PC-9 (cell line): ENCODE measurements at regions not wholly inside any gene's neighbourhood (a gene's known extent, or its start where the extent isn't known, plus 50 kb on each side); places are given as distances from the start of the nearest gene placed in this dataset.

ENCODE experiments used
- EZH2 ChIP-seq: fragments of 200-600 bp; sonication (generic); IDR thresholded peaks from 2 replicates; pipeline ENCODE4 v1.8.0; 2017; ENCODE audit warnings: antibody characterized with exemption, low read depth
- TF ChIP-seq, protein P1 (sequence below): fragments of 200-600 bp; sonication (generic); conservative IDR thresholded peaks from 2 replicates; pipeline ENCODE4 v1.6.1; 2017; ENCODE audit warnings: mixed run types, antibody characterized with exemption, mild to moderate bottlenecking, moderate library complexity

- TF ChIP-seq, protein P1, sequence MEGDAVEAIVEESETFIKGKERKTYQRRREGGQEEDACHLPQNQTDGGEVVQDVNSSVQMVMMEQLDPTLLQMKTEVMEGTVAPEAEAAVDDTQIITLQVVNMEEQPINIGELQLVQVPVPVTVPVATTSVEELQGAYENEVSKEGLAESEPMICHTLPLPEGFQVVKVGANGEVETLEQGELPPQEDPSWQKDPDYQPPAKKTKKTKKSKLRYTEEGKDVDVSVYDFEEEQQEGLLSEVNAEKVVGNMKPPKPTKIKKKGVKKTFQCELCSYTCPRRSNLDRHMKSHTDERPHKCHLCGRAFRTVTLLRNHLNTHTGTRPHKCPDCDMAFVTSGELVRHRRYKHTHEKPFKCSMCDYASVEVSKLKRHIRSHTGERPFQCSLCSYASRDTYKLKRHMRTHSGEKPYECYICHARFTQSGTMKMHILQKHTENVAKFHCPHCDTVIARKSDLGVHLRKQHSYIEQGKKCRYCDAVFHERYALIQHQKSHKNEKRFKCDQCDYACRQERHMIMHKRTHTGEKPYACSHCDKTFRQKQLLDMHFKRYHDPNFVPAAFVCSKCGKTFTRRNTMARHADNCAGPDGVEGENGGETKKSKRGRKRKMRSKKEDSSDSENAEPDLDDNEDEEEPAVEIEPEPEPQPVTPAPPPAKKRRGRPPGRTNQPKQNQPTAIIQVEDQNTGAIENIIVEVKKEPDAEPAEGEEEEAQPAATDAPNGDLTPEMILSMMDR, result no peak
- TF ChIP-seq EZH2, result no peak
These were observed 329.8 kb upstream of the SGO1 start for GRCh38 chr3:20515834-20516233.
